Hematopoietic multipotent progenitor cell treated with erythropoietin and hydrocortisone succinate and interleukin-3 and kit ligand, for 17 days (in vitro differentiated cells): ENCODE measurements at regions not wholly inside any gene's neighbourhood (a gene's known extent, or its start where the extent isn't known, plus 50 kb on each side); places are given as distances from the start of the nearest gene placed in this dataset.

Experiments used
- DNase-seq: peaks from one replicate; pipeline ENCODE4 v3.0.0-alpha.2; 2015; ENCODE audit warnings: low spot score

GRCh38 chr1:198864695-198865094 is 225.9 kb downstream of the PTPRC start:
- no peak for DNase-seq

DNA sequence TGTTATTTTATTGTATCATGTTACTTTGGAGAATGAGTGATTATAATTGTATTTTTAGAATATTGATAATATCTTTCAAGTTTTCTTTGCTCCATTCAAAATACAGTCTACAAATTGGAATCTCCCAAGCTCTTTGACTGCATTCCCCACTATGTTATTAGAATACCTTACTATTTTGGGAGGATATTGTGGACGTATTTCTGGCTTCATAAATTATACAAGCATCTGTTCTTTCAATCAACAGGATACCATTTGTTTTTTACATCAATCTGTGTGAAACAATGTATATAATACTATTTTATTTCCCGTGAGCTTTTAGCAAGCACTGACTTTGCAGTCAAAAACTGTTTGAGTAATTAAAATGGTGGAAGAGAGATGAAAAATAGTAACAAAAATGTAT is 226.5 kb downstream of the PTPRC start:
- DNase-seq = no peak

DNA sequence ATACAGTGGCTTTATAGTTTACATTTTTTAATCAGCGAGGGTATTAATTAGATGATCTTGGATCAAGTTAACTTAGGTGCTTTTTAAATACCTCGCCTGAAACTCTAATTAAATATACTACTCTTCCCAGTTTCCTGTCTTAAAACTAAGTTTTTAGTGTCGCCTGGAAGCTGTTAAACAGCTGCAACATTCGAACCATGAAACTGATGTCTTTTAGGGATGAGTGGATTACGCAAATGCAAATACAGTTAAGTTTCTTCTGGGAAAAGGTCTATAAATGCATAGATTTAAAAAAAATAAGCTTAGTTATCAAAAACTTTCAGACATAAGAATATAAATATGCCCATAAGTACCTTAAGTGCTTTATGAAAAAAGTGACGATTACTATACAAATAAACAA is 228.3 kb downstream of the PTPRC start:
- no peak for DNase-seq

- DNase-seq = no peak
Observed at GRCh38 chr1:198873696-198874230, 234.9 kb downstream of the PTPRC start.

- DNase-seq = no peak
Observed at GRCh38 chr1:198876371-198876871, 237.6 kb downstream of the PTPRC start.

GRCh38 chr1:198878566-198878965 is 239.7 kb downstream of the PTPRC start:
- no peak for DNase-seq

DNA sequence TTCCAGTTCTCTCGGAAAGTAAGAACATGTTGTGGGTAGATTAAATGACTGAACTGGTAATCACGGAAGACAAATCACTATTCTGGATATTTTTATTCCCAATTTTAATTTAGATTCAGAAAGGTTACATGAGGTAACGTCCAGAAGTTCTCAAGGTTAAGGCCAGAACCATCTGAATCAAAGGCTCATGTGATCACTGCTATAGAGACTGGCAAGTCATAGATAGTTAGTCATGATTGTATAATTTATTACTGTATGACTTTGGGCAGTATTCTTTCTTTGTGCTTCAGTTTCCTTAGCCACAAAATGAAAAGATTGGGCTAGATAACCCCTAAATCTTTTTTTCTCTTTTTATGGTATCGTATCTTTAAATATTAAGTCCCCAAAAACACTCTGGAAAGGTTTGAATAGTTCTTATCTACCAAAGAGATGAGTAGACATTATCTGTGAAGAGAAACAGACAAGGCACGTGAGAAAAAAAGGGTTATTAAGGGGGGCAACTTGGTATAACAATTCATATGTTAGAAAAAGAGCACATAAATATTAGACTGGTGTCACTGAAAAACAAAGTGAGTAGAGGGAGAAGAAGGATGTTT is 241.0 kb downstream of the PTPRC start:
- DNase-seq = no peak

DNA sequence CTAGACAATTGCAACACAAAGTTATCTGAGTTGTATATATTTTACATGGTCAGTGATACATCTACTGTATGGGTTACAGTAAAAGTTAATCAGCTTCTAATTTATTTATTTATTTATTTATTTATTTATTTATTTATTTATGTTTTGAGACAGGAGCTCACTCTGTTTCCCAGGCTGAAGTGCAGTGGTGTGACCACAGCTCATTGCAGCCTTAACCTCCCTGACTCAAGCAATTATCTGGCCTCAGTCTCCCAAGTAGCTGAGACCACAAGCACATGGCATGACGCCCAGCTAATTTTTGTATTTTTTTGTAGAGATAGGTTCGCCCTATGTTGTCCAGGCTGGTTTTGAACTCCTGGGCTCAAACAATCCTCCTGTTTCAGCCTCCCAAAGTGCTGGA is 241.6 kb downstream of the PTPRC start:
- DNase-seq = no peak

- DNase-seq = no peak
Observed at GRCh38 chr1:198880818-198881597, 242.2 kb downstream of the PTPRC start.

GRCh38 chr1:198883184-198883583 is 244.3 kb downstream of the PTPRC start:
- no peak for DNase-seq

GRCh38 chr1:198887866-198888265 is 249.0 kb downstream of the PTPRC start:
- DNase-seq = no peak

DNA sequence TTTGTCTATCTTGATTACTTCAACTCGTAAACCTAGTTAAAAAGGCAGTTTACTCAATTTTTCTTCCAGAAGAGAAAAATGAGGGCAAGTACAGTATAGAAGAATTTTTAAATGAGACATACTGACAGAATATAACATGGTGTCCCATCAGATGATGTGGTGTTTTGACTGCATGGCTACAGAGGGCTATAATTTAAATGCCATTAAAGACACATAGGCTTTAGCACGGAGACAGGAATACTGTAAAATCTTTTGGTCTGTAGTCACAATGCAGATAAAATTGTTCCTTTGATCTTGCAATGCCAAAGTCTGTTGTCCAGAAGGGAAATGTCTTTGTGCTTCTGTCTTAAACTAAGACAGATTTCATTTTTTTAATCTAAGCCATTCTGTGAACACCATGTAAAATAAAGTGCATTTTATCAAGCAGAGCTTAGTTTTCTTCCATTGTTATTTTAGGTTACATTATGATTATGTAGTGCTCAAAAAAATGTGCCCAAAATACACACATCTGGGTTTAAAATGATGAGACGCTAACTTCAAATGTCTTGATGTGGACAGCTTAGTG is 249.6 kb downstream of the PTPRC start:
- DNase-seq = no peak

DNA sequence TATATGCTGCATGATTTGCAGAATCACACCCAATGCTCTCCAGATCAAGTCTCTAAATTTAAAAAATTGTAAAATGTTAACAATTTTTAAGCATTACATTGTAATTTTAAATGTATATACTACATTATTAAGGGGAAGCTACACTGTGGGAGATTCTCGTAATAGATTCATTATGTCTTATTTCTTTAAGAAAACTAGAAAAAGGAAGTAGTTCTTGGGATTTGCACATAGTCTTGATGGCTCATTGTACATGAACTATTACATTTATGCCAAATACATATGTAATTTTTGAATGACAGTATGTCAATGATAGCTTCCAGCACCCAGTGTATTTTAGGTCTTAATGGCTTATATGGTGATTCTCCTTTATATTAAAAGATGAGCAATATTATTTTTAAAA is 250.3 kb downstream of the PTPRC start:
- DNase-seq = no peak

DNA sequence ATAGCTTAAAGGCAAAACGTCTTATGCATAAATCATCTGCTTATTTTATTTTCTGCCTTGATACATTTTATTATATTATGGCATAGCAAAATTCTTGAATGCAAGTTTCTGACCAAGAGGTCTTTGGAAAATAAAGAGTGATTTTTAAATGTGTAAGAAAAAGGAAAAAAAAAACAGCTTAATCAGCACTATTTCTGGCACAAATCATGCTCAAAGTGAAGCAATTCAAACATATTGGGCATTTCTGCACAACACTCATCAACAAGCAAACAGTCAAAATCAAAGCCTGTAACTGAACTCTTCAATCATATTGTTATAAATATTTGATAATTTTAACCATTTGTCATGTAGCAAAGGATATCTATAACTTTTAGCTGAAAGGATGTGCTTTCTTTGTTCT is 250.9 kb downstream of the PTPRC start:
- DNase-seq = no peak

DNA sequence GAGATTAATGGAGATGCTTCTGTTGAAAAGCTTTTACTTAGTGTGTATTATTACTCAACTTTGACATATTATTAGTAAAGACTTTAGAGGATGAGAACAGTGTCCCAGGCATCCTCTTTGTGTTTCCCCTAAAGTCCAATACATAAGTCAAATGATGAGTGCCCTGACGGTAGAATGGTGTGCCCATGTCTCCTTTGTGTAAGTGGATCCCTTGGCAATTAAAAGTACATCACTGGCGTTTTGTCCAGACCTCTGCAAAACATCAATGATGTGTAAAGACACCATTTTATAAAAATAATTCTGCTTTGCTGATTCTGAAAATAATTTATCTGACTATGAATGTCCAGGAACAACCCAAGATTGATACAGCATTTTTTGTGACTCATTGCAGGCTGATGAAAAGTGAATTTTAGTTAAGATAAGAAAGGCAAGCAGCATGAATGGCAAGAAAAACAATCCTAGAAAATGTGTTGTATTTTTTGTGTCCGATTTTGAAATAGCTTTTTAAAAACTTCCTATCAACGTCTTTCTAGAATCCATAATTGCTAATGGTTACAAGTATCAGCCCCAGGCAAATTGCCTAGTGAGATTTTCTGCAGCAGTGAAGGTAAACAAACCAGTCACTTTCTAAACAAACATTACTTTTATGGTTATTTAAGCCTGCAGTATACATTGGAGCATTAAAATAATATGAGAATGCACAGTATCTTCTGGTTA is 251.5 kb downstream of the PTPRC start:
- DNase-seq = no peak

GRCh38 chr1:198892065-198892464 is 253.2 kb downstream of the PTPRC start:
- no peak for DNase-seq

DNA sequence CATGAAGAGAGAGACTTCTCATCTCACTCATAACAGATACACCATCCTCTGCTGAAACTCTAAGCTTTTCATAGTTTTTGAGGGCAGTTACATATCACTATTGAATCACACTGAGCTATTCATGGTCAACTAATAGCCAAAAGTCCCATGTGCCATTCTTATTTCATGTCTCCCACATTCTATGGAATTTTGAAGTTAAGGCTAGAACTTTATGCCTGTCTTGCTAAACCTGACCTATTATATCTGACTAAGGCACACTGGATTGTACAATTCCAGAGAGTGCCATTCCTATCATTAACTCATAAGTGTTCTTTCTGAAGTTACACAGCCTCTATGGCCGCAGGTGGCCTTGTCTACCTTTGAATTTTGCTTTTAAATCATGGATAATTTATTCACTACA is 254.3 kb downstream of the PTPRC start:
- no peak for DNase-seq

- no peak for DNase-seq
Observed at GRCh38 chr1:198893763-198894444, 255.1 kb downstream of the PTPRC start.

DNA sequence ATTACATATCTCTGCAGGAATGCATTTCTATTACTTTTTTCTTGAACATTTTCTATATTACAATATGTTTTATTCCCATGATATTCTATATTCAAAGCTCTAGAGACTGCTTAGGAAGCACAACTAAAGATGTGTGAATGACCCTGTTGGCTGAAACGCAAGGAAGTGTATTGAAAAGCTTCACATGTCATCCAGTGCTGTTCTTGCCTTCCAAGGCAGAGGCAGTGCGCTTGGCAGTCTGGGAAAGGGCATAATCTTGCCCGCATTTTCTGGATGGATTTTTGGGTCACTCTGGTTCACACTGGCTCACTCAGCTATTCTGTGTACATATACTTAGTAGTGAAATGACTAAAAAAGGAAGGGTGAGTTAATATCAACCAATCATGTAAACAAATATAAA is 262.4 kb downstream of the PTPRC start:
- DNase-seq = no peak

DNA sequence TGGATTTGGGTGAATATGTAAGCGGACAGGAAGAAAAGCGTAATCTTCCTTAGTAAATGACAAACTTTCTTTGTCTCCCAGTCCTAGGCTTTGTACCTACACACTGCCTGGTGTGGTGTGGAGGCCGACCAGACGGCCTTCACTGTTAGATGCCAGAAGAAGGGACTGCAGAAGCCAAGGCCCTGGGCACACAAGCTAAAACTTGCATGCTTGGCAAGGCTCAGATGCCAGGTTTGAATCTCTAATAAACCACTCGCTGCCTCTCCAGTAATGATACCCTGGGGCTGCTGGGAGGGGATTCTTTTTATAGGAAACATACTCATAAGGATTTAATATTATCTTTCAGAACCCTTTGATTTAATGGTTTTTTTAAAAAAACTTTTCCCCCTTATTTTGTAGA is 263.8 kb downstream of the PTPRC start:
- DNase-seq = no peak

GRCh38 chr1:198903203-198903602 is 264.4 kb downstream of the PTPRC start:
- no peak for DNase-seq

GRCh38 chr1:198903621-198904020 is 264.8 kb downstream of the PTPRC start:
- DNase-seq = no peak
